KMS-11 (cell line): ENCODE measurements at regions not wholly inside any gene's neighbourhood (a gene's known extent, or its start where the extent isn't known, plus 50 kb on each side); places are given as distances from the start of the nearest gene placed in this dataset.

Source experiments
- H2AFZ ChIP-seq: fragments of 200-600 bp; sonication (generic); 2 replicates; pipeline ENCODE4 v1.6.1; 2016; ENCODE audit warnings: antibody characterized with exemption, mixed run types, low read depth
- H3K27ac ChIP-seq: fragments of 200-600 bp; sonication (generic); 2 replicates; pipeline ENCODE4 v1.6.1; 2016; ENCODE audit warnings: mild to moderate bottlenecking, mixed run types
- H3K27me3 ChIP-seq: fragments of 200-600 bp; sonication (generic); 2 replicates; pipeline ENCODE4 v1.6.1; 2017; ENCODE audit warnings: mild to moderate bottlenecking, low read depth, mixed run types, moderate library complexity; ENCODE audit not compliant: insufficient read depth
- H3K36me3 ChIP-seq: fragments of 200-600 bp; sonication (generic); 2 replicates; pipeline ENCODE4 v1.6.1; 2017; ENCODE audit warnings: mild to moderate bottlenecking, mixed run types; ENCODE audit not compliant: insufficient read depth
- H3K4me1 ChIP-seq: fragments of 200-600 bp; sonication (generic); 2 replicates; pipeline ENCODE4 v1.6.1; 2016; ENCODE audit warnings: mild to moderate bottlenecking, low read depth, mixed run types; ENCODE audit not compliant: poor library complexity, severe bottlenecking
- H3K4me2 ChIP-seq: fragments of 200-600 bp; sonication (generic); 2 replicates; pipeline ENCODE4 v1.7.0; 2016; ENCODE audit warnings: mild to moderate bottlenecking, mixed run types
- H3K4me3 ChIP-seq: fragments of 200-600 bp; sonication (generic); IDR thresholded peaks from 2 replicates; pipeline ENCODE4 v1.6.1; 2017; ENCODE audit warnings: low read depth, low read length, mixed read lengths; ENCODE audit not compliant: insufficient read depth
- H3K79me2 ChIP-seq: fragments of 200-600 bp; sonication (generic); 2 replicates; pipeline ENCODE4 v1.6.1; 2016; ENCODE audit warnings: low read depth, mixed run types; ENCODE audit not compliant: insufficient read depth
- H3K9ac ChIP-seq: fragments of 200-600 bp; sonication (generic); 2 replicates; pipeline ENCODE4 v1.6.1; 2016; ENCODE audit warnings: mild to moderate bottlenecking, mixed run types
- H4K20me1 ChIP-seq: fragments of 200-600 bp; sonication (generic); 2 replicates; pipeline ENCODE4 v1.6.1; 2016; ENCODE audit warnings: mild to moderate bottlenecking, mixed run types; ENCODE audit not compliant: insufficient read depth
- CTCF ChIP-seq: fragments of 200-600 bp; sonication (generic); conservative IDR thresholded peaks from 2 replicates; pipeline ENCODE4 v1.6.1; 2017; ENCODE audit warnings: low read depth, mild to moderate bottlenecking, antibody characterized with exemption, low read length, moderate library complexity, mixed read lengths

GRCh38 chr10:8583096-8583495, 528.6 kb downstream of the GATA3 start:
- Histone ChIP-seq H3K27me3 (no peaks in the 10 kb centered on the region), H3K36me3 (no peaks in the 10 kb centered on the region), H3K4me1 (no peaks in the 10 kb centered on the region), H3K27ac (no peak overlapping the region), H4K20me1 (no peaks in the 10 kb centered on the region), H2AFZ (no peak overlapping the region), H3K9ac (no peak overlapping the region), H3K4me3 (no peak overlapping the region), H3K79me2 (no peaks in the 10 kb centered on the region), H3K4me2 (no peak overlapping the region)
- no peak for TF ChIP-seq CTCF

GRCh38 chr10:8584666-8585065, 530.2 kb downstream of the GATA3 start:
- no peaks in the 10 kb centered on the region for H4K20me1 ChIP-seq
- H3K27me3 ChIP-seq = no peaks in the 10 kb centered on the region
- no peaks in the 10 kb centered on the region for H3K79me2 ChIP-seq
- H3K4me2 ChIP-seq = no peak overlapping the region
- no peak overlapping the region for H3K4me3 ChIP-seq
- H3K36me3 ChIP-seq = no peaks in the 10 kb centered on the region
- no peak overlapping the region for H3K27ac ChIP-seq
- no peaks in the 10 kb centered on the region for H3K4me1 ChIP-seq
- H3K9ac ChIP-seq = no peak overlapping the region
- no peak for TF ChIP-seq CTCF
- no peak overlapping the region for H2AFZ ChIP-seq

- H3K27me3 ChIP-seq = no peaks in the 10 kb centered on the region
- no peak overlapping the region for H3K9ac ChIP-seq
- H3K27ac ChIP-seq = no peak overlapping the region
- H3K4me2 ChIP-seq = no peak overlapping the region
- no peaks in the 10 kb centered on the region for H3K4me1 ChIP-seq
- H3K4me3 ChIP-seq = no peak overlapping the region
- H3K36me3 ChIP-seq = no peaks in the 10 kb centered on the region
- H2AFZ ChIP-seq = no peak overlapping the region
- TF ChIP-seq CTCF = no peak
- H4K20me1 ChIP-seq = no peaks in the 10 kb centered on the region
- no peaks in the 10 kb centered on the region for H3K79me2 ChIP-seq
Measured at GRCh38 chr10:8586504-8586903, 532.0 kb downstream of the GATA3 start.

- Histone ChIP-seq H3K27me3 (no peaks in the 10 kb centered on the region), H3K79me2 (no peaks in the 10 kb centered on the region), H4K20me1 (no peaks in the 10 kb centered on the region), H3K4me2 (no peak overlapping the region), H3K4me1 (no peaks in the 10 kb centered on the region), H3K36me3 (no peaks in the 10 kb centered on the region), H2AFZ (no peak overlapping the region), H3K4me3 (no peak overlapping the region), H3K9ac (no peak overlapping the region), H3K27ac (no peak overlapping the region)
- TF ChIP-seq CTCF = no peak
Measured at GRCh38 chr10:8588135-8588534, 533.6 kb downstream of the GATA3 start.

GRCh38 chr10:8590518-8590917, 536.0 kb downstream of the GATA3 start:
- Histone ChIP-seq H3K36me3 (no peaks in the 10 kb centered on the region), H3K27me3 (no peaks in the 10 kb centered on the region), H3K27ac (no peak overlapping the region), H3K4me3 (no peak overlapping the region), H3K4me2 (no peak overlapping the region), H2AFZ (no peak overlapping the region), H3K79me2 (no peaks in the 10 kb centered on the region), H3K4me1 (no peaks in the 10 kb centered on the region), H4K20me1 (no peaks in the 10 kb centered on the region), H3K9ac (no peak overlapping the region)
- TF ChIP-seq CTCF = no peak
